AML-193 (cell line): ENCODE measurements at regions not wholly inside any gene's neighbourhood (a gene's known extent, or its start where the extent isn't known, plus 50 kb on each side); places are given as distances from the start of the nearest gene placed in this dataset.

ENCODE experiments used
- DNase-seq, 2 experiments: peaks; one replicate each; lab custom pipeline; 2025; lab: John Stamatoyannopoulos, UW

DNA sequence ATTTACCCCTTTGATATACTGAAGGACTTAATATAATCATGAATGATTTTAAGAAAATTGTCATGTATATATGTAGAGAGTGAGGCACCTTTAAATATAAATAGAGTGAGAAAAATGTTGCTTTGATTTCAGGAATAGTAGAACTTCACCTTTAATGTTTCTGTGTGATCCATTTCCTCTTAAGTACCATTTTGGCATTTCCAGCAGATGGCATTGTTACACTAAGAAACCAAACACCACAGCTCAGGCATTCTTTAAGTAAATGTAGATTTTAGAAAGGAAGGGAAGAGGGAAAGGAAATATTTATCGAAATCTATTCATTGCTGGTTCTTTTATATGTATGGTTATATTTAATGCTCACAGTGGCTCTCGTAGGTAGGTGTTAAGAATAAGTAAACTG lies 556.7 kb upstream of the FBXO33 start:
- DNase-seq, result peak; percentile 8 to 11

DNA sequence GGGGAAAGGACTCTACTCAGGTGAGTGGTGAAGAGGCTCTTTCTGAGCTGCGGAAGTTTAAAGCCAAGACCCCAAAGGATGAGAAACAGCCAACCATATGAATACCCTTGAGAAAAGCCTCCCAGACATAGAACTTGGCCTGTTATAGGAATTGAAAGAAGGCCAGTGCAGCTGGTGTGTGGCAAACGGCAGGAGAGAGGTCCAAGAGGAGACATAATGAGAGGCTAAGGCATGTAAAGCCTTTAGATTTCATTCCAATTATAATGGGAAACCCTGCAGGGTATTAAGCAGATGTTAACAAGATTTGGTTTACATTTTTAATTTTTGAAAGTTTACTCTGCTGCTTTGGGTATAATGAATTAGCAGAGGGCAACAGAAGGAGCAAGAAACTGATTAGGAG lies 552.1 kb upstream of the FBXO33 start:
- DNase-seq, result no peak

DNA sequence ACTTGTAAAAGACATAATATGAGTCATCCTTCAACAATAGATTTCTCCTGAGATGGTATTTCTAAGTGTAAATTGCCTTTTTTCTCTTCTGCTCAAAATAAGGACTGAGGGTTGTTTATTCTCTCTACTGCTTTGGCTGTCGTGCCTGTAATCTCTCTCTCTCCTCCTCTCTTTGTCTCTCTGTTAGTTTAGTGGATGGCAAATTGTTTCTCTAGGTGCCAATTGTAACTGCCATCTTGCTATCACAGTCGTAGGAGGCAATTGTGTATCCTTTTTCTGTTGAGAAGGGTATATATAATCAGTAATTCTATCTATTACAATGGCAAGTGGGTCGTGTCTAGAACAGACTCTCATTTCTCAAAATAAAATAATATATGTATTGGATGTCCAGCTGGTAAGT lies 545.0 kb upstream of the FBXO33 start:
- no peak for DNase-seq

DNA sequence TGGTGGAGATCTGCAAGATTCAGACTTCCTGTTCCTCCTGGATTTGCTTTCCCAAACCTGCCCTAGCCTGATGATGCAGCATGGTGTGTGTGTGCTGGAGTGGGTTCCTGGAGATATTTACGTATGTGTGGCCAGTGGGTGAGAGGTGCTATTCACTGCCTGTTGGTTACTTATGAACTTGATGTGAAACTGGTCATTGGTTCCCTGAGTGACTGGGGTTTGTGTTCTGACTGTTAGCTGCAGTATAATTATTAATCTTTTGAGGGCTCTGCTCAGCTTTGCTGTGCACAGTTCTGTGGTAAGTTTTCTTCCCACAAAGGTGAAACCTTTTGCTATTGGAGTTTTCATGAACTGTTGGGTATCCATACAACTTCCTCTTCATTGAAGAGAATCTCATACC lies 541.8 kb upstream of the FBXO33 start:
- no peak for DNase-seq

DNA sequence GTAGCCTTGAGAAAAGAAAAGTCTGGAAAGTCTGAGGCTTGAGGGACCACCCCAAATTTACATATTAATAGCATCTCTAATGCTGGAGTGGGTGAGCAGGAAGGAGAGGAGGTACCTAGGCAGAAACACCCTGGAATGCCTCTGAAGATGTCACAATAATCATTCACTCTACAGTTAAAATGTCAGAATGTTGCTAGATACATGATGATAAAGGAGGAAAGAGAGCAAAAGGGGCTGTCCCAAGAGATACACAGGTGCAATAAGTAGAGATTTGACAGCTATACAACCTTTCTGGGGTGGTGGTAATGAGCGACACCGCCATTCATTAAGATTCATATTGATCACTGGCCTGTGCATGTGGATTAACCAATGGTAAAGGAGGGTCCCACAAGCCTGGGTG lies 540.5 kb upstream of the FBXO33 start:
- no peak for DNase-seq

DNA sequence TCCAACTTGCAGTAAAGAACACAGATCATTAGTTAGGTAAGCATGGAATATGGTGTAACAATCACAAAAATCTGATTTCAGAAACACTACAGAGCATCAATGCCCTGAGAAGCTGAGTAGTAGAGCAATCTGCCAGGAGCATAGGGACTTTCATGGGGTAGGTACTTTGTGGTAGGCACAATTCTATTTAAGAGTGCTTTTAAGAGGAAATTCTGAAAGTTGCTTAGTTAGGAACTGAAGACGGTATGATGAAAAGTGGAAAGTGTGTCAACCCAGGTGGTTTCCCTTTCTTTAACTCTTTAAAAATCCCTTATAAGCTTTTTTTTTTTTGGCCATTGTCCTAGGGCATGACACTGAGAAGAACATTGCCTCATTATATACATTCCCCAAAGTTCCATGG lies 535.7 kb upstream of the FBXO33 start:
- no peak for DNase-seq

DNA sequence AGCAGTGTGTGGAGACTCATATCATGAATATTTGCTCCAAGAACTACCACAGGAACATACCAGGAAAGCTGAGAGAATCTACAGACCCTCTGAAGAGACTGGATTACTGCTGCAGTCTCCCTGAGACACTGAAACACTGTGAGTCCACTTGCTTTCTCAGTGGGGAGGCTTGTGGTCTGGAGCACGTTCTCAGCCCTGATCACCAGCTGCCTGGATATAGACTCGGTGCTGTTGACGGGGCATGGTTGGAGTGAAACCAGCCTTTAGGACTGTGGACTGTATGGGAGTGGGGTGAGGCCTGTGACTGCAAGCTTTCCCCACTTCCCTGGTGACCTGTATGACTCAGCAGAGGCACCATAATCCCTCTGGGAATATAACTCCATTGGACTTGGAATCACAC lies 525.8 kb upstream of the FBXO33 start:
- DNase-seq, result no peak

DNA sequence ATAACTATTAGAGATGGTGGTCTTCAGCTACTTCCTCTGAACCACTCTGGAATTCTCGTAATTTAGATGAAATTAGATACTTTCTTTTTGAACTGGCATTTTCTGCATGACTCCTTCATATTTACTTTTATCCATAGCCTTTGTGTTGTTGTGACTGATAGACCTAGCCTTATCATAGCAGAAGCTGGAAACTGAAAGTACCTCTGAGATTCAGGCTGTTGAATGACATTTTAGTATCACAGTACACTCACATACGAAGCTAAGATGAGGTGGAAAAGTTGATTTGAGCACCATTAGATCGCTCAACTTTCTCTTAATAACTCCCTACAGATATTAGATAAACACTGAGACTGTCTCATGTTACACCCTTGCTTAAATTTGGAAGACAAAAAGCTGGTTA lies 525.1 kb upstream of the FBXO33 start:
- DNase-seq, result no peak

DNA sequence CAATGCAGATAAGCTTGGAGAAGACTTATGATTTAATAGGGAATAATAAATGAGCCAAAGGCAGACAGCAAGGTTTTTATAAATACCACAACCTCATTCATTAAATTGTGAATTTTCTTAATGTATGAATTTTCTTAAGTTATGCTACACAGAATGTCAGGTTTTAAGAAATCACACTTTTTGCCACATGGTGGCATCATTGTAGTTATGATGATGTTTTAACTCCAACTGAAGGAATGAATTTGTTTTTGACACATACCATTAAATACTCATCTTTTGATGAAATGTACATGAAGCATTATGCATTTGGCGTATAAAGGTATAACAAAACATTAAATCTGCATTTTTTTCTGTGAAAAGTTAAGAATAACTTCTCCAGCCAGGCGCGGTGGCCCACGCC lies 524.1 kb upstream of the FBXO33 start:
- DNase-seq, result peak in 1 of 2 experiments; percentile 12

DNA sequence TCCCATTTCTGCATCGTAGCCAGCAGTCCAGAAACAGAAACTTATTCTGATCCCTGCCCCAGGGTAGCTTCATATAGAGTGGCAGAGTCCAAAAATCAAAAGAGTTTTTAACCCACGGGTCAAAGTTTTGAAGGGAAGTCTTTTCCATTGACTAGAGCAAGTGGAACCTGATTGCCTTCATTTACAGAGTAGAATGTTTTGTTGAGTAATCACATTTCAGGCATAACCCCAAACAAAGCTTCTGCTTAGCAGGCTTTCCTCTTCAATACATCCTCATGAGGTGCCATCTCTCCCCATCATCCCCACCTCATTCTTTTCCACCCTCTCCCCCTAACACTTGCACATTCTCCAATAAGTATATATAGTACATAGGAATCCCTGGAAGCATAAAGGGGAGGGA lies 516.0 kb upstream of the FBXO33 start:
- no peak for DNase-seq

DNA sequence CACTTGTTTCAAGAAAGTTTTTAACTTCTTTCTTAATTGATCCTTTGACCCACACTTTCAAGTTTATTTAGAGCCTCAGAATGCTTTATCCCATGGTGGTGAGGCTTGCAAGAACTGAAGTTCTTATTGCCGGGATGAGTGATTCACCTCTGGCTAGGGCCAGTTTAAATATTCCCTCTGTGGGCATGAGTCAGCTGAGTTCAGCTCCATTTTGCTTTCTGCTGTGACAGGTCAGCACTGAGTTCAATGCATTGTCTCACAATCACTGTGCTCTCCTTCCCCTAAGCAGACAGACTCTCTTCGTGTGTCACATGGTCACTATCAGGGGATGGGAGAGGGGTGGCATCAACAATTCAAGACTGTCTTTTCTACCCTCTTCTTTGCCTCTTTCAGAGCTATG lies 514.6 kb upstream of the FBXO33 start:
- no peak for DNase-seq

DNA sequence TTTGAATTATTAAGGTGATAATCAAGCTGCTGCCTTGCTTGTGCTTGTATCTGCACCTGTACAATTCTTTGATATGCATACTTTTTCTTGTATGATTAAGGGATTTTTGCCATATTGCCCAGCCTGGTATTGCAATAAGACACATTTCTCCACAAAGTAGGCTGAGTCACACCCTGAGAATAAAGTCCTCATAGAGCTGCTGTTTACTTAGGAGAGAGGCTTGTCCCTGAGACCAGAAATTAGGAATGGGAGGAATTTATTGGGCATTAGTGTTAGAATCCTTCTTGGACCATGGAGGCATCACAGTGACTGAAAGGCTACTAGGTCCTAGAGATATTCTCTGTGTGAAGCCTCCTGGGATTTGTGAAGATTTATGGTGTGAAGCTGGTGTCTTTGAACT lies 506.8 kb upstream of the FBXO33 start:
- no peak for DNase-seq

DNA sequence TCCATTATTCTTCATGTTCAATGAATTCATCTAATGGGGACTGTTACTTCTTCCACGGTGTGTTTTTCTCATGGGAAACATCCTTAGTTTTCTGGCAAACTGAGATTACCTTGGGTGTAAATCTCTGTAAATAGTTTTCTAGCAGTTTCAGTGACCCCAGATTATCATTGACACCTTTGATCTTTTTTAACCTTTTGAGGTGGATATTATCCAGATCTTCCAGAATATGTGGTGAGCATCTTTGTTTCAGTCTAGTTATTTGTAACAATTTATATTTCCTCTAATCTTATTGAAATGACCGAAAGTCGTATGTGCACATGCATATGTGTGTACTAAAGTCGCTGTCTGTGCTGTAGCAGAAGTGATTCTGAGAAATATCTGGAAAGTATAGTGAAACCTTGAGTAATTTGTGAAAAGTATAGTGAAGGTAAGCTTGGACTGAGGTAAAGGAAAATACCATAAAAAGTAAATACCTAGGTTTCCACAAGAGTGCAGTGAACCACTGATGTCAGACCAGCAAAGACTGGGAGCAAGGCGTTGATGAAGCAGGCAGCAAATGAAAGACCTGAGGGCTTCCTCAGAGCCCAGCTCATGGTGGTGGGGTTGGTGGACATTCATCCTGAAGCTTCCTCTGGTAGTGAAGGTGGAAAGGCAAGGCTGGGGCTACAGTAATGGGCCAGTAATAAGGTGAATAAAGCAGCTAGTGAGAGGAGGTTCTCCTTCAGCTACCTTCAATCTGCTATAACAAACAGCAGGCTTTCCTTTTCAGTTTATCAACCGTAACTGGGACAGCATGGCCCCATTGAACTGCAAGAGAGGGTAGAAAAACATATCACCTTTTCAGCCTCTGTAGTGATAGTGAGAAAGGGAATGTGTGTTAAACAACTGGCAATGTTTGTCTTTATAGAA lies 480.2 kb upstream of the FBXO33 start:
- no peak for DNase-seq

DNA sequence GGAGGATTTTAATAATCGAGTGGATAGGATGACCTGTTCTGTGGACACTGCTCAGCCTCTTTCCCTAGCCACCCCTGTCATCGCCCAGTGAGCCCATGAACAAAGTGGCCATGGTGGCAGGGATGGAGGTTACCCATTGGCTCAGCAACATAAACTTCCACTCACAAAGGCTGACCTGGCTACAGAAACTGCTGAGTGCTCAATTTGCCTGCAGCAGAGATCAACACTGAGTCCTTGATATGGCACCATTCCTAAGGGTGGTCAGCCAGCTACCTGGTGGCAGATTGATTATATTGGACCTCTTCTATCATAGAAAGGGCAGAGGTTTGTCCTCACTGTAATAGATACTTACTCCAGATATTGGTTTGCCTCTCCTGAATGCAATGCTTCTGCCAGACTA lies 465.4 kb upstream of the FBXO33 start:
- DNase-seq, result no peak

DNA sequence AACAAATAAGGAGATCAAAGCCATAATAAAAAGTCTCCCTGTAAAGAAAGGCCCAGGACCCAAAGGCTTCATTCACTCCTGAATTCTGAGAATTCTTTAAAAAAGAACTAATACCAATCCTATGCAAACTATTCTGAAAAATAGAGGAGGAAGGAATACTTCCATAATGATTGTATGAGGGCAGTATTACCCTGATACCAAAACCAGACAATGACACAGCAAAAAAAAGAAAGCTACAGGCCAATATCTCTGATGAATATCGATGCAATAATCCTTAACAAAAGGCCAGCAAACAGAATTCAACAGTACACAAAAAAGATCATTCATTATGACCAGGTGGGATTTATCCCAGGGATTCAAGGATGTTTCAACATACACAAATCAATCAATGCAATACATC lies 457.8 kb upstream of the FBXO33 start:
- DNase-seq, result no peak

DNA sequence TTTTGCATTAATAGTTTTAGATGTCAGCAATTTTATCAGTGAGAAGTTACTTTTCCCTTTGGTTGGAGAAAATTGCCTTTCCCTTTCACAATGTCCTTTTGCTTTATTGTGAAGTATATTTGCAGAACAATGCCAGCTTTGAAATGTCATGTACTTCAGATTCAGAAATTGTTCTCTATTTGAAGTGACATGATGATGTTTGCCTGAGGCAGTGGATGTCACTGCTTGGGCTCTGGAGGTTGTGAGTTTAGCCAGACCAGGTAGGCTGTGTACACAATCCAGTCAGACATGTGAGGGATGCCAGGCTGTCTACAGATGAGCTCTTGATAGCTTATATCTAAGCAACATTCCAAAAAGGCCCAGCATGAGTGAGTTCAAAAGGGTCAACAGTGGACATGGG lies 451.9 kb upstream of the FBXO33 start:
- DNase-seq, result no peak

DNA sequence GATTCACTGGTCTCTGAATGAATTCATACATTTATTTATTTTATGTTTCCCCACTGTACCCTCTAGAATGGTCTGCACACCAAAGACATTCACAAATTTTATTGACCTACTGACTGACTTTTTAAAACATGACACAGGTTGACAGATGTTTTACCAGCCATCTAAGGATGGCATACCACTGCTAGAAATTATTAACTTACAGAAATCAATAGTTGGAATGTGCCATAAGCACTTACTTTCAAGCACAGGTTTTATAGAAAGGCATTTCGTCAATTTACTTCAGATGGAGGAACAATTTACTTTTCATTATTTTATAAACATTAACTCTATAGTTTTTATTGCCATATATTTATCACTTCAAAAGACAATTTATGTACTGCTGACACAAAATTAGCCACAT lies 448.7 kb upstream of the FBXO33 start:
- DNase-seq, result no peak

DNA sequence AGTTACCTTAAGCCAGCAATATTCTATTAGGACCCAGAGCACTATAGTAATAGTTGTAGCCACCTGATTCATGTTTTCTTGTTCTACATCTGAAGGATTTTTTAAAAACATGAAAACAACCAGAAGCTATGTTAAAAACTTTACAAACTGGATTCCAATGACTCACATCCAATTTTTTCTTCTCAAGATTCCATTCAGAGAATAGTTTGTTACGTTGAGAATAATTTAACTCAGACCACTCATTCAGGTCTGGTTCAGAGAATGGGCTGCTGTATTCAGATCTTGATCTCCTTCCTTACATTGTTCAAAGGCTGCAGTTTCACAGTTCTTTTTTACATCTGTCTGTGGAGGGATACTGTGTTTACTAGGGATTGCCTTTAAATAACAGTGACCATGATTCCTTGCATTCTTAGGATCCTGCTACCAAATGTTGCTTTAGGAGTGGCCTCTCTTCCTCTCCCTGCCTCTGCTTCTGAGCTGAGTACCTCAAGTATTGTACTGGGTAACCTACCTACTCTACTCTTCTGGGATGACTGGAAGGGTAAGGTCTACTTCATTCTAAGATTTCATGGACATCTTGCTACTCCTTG lies 448.0 kb upstream of the FBXO33 start:
- no peak for DNase-seq

DNA sequence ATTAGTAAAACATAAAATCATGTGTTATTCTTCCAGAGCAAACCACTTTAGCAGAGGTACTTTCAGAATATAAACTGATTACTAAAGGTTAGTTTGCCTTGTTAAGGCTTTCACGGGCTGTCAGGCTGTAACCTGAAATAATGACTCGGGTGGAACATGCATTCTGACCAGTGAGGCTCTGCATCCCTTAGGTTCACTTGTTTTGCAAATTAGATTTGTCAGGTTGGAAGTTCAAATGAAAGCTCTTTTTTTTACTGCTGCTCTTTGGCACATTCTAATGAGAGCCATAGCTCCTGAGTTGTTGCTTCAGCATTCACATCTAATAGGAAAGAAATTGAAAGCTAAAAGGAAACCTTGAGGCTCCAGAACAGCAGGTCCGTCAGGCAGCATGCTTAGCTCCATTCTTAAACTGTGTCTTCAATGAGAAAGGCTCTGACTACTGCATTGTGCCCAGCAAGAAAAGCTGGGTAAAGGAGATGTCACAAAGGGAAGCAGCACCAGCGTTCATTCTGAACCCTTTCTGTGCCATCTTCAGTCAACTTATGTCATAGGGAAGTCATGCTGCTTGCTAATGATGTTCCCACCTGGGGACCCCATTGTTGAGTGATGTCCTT lies 445.5 kb upstream of the FBXO33 start:
- no peak for DNase-seq

DNA sequence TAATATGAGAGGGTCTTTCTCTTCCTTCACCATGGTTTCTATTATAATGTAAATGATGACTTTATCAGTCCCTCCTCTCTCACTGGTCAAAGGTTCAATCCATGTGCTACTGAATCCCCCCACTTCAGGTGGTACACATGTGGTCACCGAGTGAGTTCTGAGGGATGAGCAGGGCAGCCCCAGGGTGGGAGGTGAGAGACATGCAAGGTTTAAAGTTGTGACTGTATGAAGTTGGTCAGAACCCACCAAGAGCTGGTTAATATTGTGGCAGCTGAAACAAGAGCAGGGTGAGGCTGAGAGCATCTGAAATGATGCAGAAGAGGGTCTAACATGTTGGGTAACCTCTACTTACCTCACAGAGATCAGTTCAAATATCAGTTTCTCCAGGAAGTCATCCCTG lies 444.7 kb upstream of the FBXO33 start:
- no peak for DNase-seq

DNA sequence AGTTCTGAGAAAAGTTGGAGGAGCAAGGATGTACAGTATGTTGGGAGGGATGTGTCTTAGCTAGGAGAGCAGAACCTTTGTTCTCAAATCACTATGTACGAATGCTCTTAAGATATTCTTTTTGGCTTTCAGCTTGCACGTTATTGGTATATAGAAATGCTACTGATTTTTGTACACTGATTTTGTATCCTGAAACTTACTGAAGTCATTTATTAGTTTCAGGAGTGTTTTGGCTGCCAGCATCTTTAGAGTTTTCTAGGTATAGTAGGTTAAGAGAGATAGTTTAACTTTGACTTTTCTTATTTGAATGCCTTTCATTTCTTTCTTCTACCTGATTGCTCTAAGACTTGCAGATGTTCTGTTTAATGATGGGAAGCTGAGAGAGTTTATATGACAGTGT lies 442.8 kb upstream of the FBXO33 start:
- DNase-seq, result no peak

DNA sequence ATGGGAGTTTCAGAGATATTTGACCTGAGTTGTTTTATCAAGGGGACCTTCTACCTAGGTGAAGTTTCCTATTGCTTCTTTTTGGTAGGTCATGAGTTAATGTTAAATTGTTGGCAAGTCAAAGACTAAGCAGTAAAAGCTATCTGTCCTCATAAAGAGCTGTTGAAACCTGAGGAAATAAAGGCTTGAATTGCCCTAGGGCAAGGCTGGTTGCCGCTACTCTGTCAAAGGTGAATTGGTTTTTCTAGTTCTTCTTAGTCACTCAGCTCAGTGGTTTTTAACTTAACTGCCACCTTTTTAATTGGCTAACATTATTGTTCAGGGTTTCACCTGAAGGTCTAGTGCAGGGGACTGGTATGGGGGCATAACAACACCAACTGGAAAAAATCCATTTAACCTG lies 441.6 kb upstream of the FBXO33 start:
- no peak for DNase-seq

DNA sequence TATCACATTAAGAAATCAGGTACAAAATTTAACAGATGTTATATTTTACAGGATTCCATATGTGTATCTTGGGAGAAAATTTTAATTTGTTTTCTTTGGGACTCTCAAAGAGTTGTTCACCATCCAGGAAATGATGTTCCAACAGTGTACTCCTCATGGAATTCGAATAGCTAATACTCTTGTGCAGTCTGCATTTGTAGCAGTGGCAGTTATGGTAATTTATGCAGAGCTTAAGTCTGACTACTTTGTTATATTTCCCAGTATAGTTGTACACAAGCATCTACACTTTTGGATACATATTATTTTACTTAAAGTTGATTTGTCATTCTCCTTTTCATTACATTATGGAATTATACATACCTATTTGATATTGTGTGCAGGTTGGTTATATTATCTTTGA lies 436.7 kb upstream of the FBXO33 start:
- no peak for DNase-seq
